ENCODE measurements at regions not wholly inside any gene's neighbourhood (a gene's known extent, or its start where the extent isn't known, plus 50 kb on each side); places are given as distances from the start of the nearest gene placed in this dataset.

- Histone ChIP-seq H3K27ac (ENCODE audit: low read length) (no peak overlapping the region), H3K4me1 (ENCODE audit: low read length) (no peaks in the 10 kb centered on the region), H3K36me3 (replicated peaks; ENCODE audit: low read depth, low read length) (no peaks in the 10 kb centered on the region), H3K27me3 (ENCODE audit: low read depth, low read length) (peaks cover 19% of the 10 kb centered on the region; the same call in 1 of the 2 replicates), H3K4me3 (ENCODE audit: low read length) (no peak overlapping the region), H4K20me1 (ENCODE audit: insufficient read depth, low read length) (no peaks in the 10 kb centered on the region), H3K9me3 (ENCODE audit: insufficient read depth, low read length) (no peaks in the 10 kb centered on the region), H3K79me2 (ENCODE audit: low read length) (no peaks in the 10 kb centered on the region), H2AFZ (ENCODE audit: low read depth, low read length) (no peak overlapping the region), H3K4me2 (ENCODE audit: low read length) (no peak overlapping the region), H3K9ac (ENCODE audit: low read length) (no peak overlapping the region)
- TF ChIP-seq CTCF (IDR thresholded peaks at IDR 0.05; ENCODE audit: low read depth, low read length) (no peak), EZH2phosphoT487 (IDR thresholded peaks at IDR 0.05; ENCODE audit: low read depth) (no peak)
Measured at GRCh38 chr9:134967547-134967930, 49.8 kb upstream of the FCN1 start.

GRCh38 chr9:134968011-134968822 lies 50.5 kb upstream of the FCN1 start:
- no peak overlapping the region for H2AFZ ChIP-seq (ENCODE audit: low read depth, low read length)
- H3K4me3 ChIP-seq (ENCODE audit: low read length): no peak overlapping the region
- H3K9ac ChIP-seq (ENCODE audit: low read length): no peak overlapping the region
- H3K36me3 ChIP-seq (replicated peaks; ENCODE audit: low read depth, low read length): no peaks in the 10 kb centered on the region
- H3K9me3 ChIP-seq (ENCODE audit: insufficient read depth, low read length): no peaks in the 10 kb centered on the region
- no peaks in the 10 kb centered on the region for H4K20me1 ChIP-seq (ENCODE audit: insufficient read depth, low read length)
- peaks cover 19% of the 10 kb centered on the region; the same call in 1 of the 2 replicates for H3K27me3 ChIP-seq (ENCODE audit: low read depth, low read length)
- no peak overlapping the region for H3K27ac ChIP-seq (ENCODE audit: low read length)
- H3K79me2 ChIP-seq (ENCODE audit: low read length): no peaks in the 10 kb centered on the region
- TF ChIP-seq EZH2phosphoT487 (IDR thresholded peaks at IDR 0.05; ENCODE audit: low read depth): no peak
- no peak for TF ChIP-seq CTCF (IDR thresholded peaks at IDR 0.05; ENCODE audit: low read depth, low read length)
- H3K4me2 ChIP-seq (ENCODE audit: low read length): no peak overlapping the region
- no peaks in the 10 kb centered on the region for H3K4me1 ChIP-seq (ENCODE audit: low read length)

- H3K79me2 ChIP-seq (ENCODE audit: low read length): no peaks in the 10 kb centered on the region
- no peak overlapping the region for H3K27ac ChIP-seq (ENCODE audit: low read length)
- H3K27me3 ChIP-seq (ENCODE audit: low read depth, low read length): peaks cover 19% of the 10 kb centered on the region; the same call in 1 of the 2 replicates
- H3K9ac ChIP-seq (ENCODE audit: low read length): no peak overlapping the region
- no peaks in the 10 kb centered on the region for H3K36me3 ChIP-seq (replicated peaks; ENCODE audit: low read depth, low read length)
- H3K4me3 ChIP-seq (ENCODE audit: low read length): no peak overlapping the region
- no peak overlapping the region for H2AFZ ChIP-seq (ENCODE audit: low read depth, low read length)
- no peak overlapping the region for H3K4me2 ChIP-seq (ENCODE audit: low read length)
- no peaks in the 10 kb centered on the region for H3K9me3 ChIP-seq (ENCODE audit: insufficient read depth, low read length)
- TF ChIP-seq EZH2phosphoT487 (IDR thresholded peaks at IDR 0.05; ENCODE audit: low read depth): no peak
- H4K20me1 ChIP-seq (ENCODE audit: insufficient read depth, low read length): no peaks in the 10 kb centered on the region
- H3K4me1 ChIP-seq (ENCODE audit: low read length): no peaks in the 10 kb centered on the region
Measured at GRCh38 chr9:134968823-134969090, 51.0 kb upstream of the FCN1 start.

GRCh38 chr9:134969156-134970045 lies 51.7 kb upstream of the FCN1 start:
- Histone ChIP-seq H3K9ac (ENCODE audit: low read length) (no peak overlapping the region), H3K4me2 (ENCODE audit: low read length) (no peak overlapping the region), H2AFZ (ENCODE audit: low read depth, low read length) (no peak overlapping the region), H3K27ac (ENCODE audit: low read length) (no peak overlapping the region), H4K20me1 (ENCODE audit: insufficient read depth, low read length) (no peaks in the 10 kb centered on the region), H3K4me1 (ENCODE audit: low read length) (no peaks in the 10 kb centered on the region), H3K9me3 (ENCODE audit: insufficient read depth, low read length) (no peaks in the 10 kb centered on the region), H3K36me3 (replicated peaks; ENCODE audit: low read depth, low read length) (no peaks in the 10 kb centered on the region), H3K27me3 (ENCODE audit: low read depth, low read length) (peaks cover 19% of the 10 kb centered on the region; the same call in 1 of the 2 replicates), H3K4me3 (ENCODE audit: low read length) (no peak overlapping the region), H3K79me2 (ENCODE audit: low read length) (no peaks in the 10 kb centered on the region)
- TF ChIP-seq CTCF (IDR thresholded peaks at IDR 0.05; ENCODE audit: low read depth, low read length) (no peak), EZH2phosphoT487 (IDR thresholded peaks at IDR 0.05; ENCODE audit: low read depth) (no peak)

Measured in OCI-LY3 (cell line).